Activated CD8-positive, alpha-beta T cell treated with anti-CD3 and anti-CD28 coated beads for 36 hours (primary cell): ENCODE measurements at regions not wholly inside any gene's neighbourhood (a gene's known extent, or its start where the extent isn't known, plus 50 kb on each side); places are given as distances from the start of the nearest gene placed in this dataset.

Experiments
- ATAC-seq: fragments of 200-7000 bp; cut with Tn5 transposase; one replicate; pipeline ENCODE4 v1.10.0; 2021; ENCODE audit warnings: mild to moderate bottlenecking, moderate library complexity
- CTCF ChIA-PET: fragments of 350-600 bp; sonication (Branson Sonifier 250); formaldehyde crosslinking; loops from one replicate; lab custom pipeline; 2021; ENCODE audit warnings: antibody characterized with exemption; lab: Charles Lee
- POLR2A ChIA-PET: fragments of 350-600 bp; sonication (Branson Sonifier 250); formaldehyde crosslinking; loops from one replicate; lab custom pipeline; 2021; ENCODE audit warnings: antibody characterized with exemption; lab: Charles Lee
- DNase-seq: peaks from one replicate; pipeline ENCODE4 v3.0.0-alpha.2; 2020
- H3K27ac Mint-ChIP-seq: one replicate; pipeline ENCODE4 v1.8.0; 2021; ENCODE audit warnings: mild to moderate bottlenecking, mixed read lengths
- H3K27me3 Mint-ChIP-seq: one replicate; pipeline ENCODE4 v1.8.0; 2021; ENCODE audit warnings: mixed read lengths
- H3K36me3 Mint-ChIP-seq: one replicate; pipeline ENCODE4 v1.8.0; 2021; ENCODE audit warnings: low read depth, mixed read lengths
- H3K4me1 Mint-ChIP-seq: one replicate; pipeline ENCODE4 v1.8.0; 2021; ENCODE audit warnings: low read depth, mixed read lengths
- H3K4me3 Mint-ChIP-seq: one replicate; pipeline ENCODE4 v1.8.0; 2021; ENCODE audit warnings: mild to moderate bottlenecking, moderate library complexity, mixed read lengths
- H3K9me3 Mint-ChIP-seq: one replicate; pipeline ENCODE4 v1.8.0; 2021; ENCODE audit warnings: mixed read lengths
- intact Hi-C: fragments of 100-400 bp; cut with micrococcal nuclease; formaldehyde crosslinking; loops from one replicate; pipeline ENCODE4 v1.10.0; 2022
- TF ChIP-seq, protein P1 (sequence below): fragments of 200-600 bp; IDR thresholded peaks from one replicate; pipeline ENCODE4 v1.8.0; 2022; ENCODE audit warnings: antibody characterized with exemption, mild to moderate bottlenecking

GRCh38 chr2:123912171-123912570 lies 112.9 kb upstream of the CNTNAP5 start:
- no peak overlapping the region for H3K4me3 Mint-ChIP-seq
- no peaks in the 10 kb centered on the region for H3K4me1 Mint-ChIP-seq

DNA sequence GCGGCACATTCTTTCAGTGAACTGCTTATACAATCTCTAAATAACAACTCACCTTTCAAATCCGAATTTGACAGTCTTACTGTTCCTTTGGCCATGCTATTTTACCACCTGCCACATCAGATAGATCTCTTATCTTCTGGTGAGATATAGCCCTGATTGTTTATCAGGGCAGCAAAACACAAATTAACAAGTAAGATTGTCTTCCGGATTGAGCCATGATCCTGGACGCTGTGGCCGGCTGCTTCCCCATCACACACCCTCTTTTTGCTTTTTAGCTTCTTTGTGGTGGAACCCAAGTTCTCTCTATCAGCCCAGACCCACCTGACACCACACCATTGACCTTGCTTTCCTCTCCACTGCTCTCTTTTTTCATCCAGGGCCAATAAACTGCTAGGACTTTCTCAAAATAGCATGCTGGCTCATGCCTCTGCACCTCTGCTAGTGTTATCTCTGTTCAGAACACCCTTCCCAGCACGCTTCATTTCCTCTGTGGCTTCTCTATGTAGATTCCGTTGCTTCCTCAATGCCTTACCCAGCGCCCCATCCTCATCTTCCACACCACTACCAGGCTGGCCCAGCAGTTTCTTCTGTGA lies 111.8 kb upstream of the CNTNAP5 start:
- POLR2A ChIA-PET, result no interaction called here
- TF ChIP-seq, protein P1, sequence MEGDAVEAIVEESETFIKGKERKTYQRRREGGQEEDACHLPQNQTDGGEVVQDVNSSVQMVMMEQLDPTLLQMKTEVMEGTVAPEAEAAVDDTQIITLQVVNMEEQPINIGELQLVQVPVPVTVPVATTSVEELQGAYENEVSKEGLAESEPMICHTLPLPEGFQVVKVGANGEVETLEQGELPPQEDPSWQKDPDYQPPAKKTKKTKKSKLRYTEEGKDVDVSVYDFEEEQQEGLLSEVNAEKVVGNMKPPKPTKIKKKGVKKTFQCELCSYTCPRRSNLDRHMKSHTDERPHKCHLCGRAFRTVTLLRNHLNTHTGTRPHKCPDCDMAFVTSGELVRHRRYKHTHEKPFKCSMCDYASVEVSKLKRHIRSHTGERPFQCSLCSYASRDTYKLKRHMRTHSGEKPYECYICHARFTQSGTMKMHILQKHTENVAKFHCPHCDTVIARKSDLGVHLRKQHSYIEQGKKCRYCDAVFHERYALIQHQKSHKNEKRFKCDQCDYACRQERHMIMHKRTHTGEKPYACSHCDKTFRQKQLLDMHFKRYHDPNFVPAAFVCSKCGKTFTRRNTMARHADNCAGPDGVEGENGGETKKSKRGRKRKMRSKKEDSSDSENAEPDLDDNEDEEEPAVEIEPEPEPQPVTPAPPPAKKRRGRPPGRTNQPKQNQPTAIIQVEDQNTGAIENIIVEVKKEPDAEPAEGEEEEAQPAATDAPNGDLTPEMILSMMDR, result no peak
- intact Hi-C loops, result no loop called here
- Mint-ChIP-seq H3K4me1 (no peaks in the 10 kb centered on the region), H3K4me3 (no peak overlapping the region), H3K27ac (no peak overlapping the region), H3K9me3 (peaks cover 2% of the 10 kb centered on the region), H3K36me3 (no peaks in the 10 kb centered on the region), H3K27me3 (no peaks in the 10 kb centered on the region)
- no peak for DNase-seq
- no peak for ATAC-seq
- CTCF ChIA-PET, result no interaction called here

More at GRCh38 chr2:123912171-123912570, 112.9 kb upstream of the CNTNAP5 start:
- POLR2A ChIA-PET, result no interaction called here
- H3K9me3 Mint-ChIP-seq, result peaks cover 2% of the 10 kb centered on the region
- DNase-seq (no peak), ATAC-seq (no peak)
- H3K27me3 Mint-ChIP-seq, result no peaks in the 10 kb centered on the region
- intact Hi-C loops, result no loop called here
- H3K27ac Mint-ChIP-seq, result no peak overlapping the region
- CTCF ChIA-PET, result no interaction called here
- TF ChIP-seq, protein P1, result no peak
- no peaks in the 10 kb centered on the region for H3K36me3 Mint-ChIP-seq

DNA sequence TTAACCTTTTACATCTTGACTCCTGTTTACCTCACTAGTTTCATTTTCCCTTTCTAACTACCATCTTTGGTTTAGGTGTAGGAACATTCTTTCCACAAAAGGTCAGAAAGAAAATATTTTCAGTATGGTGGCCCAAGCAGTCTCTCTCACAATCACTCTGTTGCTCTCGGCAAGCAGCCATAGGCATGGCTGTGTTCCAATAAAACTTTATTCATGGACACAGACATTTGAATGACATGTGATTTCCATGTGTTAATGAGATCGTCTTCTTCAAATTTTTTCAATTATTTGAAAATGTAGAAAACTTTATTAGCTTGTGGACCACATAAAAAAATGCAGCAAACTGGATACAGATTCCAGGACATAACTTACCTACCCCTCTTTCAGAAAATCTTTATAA lies 109.7 kb upstream of the CNTNAP5 start:
- Mint-ChIP-seq H3K36me3 (no peaks in the 10 kb centered on the region), H3K4me3 (no peak overlapping the region), H3K9me3 (peaks cover 2% of the 10 kb centered on the region), H3K27ac (no peak overlapping the region), H3K4me1 (no peaks in the 10 kb centered on the region), H3K27me3 (no peaks in the 10 kb centered on the region)
- ATAC-seq (no peak), DNase-seq (no peak)
- ChIA-PET POLR2A (no interaction called here), CTCF (no interaction called here)
- intact Hi-C loops, result no loop called here
- TF ChIP-seq, protein P1, result no peak

GRCh38 chr2:123916051-123916450 lies 109.0 kb upstream of the CNTNAP5 start:
- peaks cover 2% of the 10 kb centered on the region for H3K9me3 Mint-ChIP-seq
- ChIA-PET CTCF (no interaction called here), POLR2A (no interaction called here)
- intact Hi-C loops, result no loop called here
- ATAC-seq, result no peak
- H3K4me1 Mint-ChIP-seq, result no peaks in the 10 kb centered on the region
- no peak overlapping the region for H3K4me3 Mint-ChIP-seq
- no peaks in the 10 kb centered on the region for H3K27me3 Mint-ChIP-seq
- TF ChIP-seq, protein P1, result no peak
- no peaks in the 10 kb centered on the region for H3K36me3 Mint-ChIP-seq
- no peak for DNase-seq
- no peak overlapping the region for H3K27ac Mint-ChIP-seq

DNA sequence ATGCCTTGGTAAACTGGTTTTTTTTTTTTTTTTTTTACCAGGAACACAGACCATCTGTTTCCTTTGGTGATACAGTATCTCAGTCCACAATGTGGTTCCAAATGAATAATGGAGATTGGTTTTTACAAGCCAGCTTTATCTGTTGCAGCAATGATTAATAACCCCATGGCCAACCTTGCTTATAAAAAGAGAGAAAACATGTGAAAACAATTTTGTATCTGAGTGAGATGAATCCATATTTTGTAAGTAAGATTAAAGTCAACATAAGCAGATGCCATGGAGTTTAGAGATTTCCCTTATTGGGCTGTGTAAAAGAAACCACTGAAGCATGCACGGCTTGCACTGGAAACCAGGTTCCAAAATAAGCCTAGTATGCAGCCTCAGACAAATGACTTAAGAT lies 108.6 kb upstream of the CNTNAP5 start:
- Mint-ChIP-seq H3K4me1 (no peaks in the 10 kb centered on the region), H3K36me3 (no peaks in the 10 kb centered on the region), H3K4me3 (no peak overlapping the region), H3K27ac (no peak overlapping the region), H3K9me3 (no peaks in the 10 kb centered on the region), H3K27me3 (no peaks in the 10 kb centered on the region)
- POLR2A ChIA-PET, result no interaction called here
- ATAC-seq (no peak), DNase-seq (no peak)
- intact Hi-C loops, result no loop called here
- TF ChIP-seq, protein P1, result no peak
- CTCF ChIA-PET, result no interaction called here
